ENCODE measurements at regions not wholly inside any gene's neighbourhood (a gene's known extent, or its start where the extent isn't known, plus 50 kb on each side); places are given as distances from the start of the nearest gene placed in this dataset.

GRCh38 chr3:72185549-72186399 is 400.8 kb upstream of the PROK2 start:
- no peak for DNase-seq

- no peak for DNase-seq
Observed at GRCh38 chr3:72183489-72183888, 398.5 kb upstream of the PROK2 start.

GRCh38 chr3:72182206-72182605 is 397.3 kb upstream of the PROK2 start:
- DNase-seq = no peak

- DNase-seq = no peak
Observed at GRCh38 chr3:72181251-72181650, 396.3 kb upstream of the PROK2 start.

GRCh38 chr3:72180405-72180804 is 395.5 kb upstream of the PROK2 start:
- DNase-seq = no peak

GRCh38 chr3:72179107-72179464 is 394.1 kb upstream of the PROK2 start:
- DNase-seq = no peak

- no peak for DNase-seq
Observed at GRCh38 chr3:72178463-72179106, 393.6 kb upstream of the PROK2 start.

- DNase-seq = no peak
Observed at GRCh38 chr3:72177075-72178050, 392.4 kb upstream of the PROK2 start.

- no peak for DNase-seq
Observed at GRCh38 chr3:72176537-72177041, 391.6 kb upstream of the PROK2 start.

GRCh38 chr3:72175296-72175858 is 390.4 kb upstream of the PROK2 start:
- DNase-seq = no peak

GRCh38 chr3:72174890-72175289 is 389.9 kb upstream of the PROK2 start:
- DNase-seq = no peak

GRCh38 chr3:72174040-72174439 is 389.1 kb upstream of the PROK2 start:
- DNase-seq = no peak

GRCh38 chr3:72171946-72172345 is 387.0 kb upstream of the PROK2 start:
- DNase-seq = no peak

GRCh38 chr3:72171463-72171881 is 386.5 kb upstream of the PROK2 start:
- no peak for DNase-seq

GRCh38 chr3:72169561-72170472 is 384.9 kb upstream of the PROK2 start:
- DNase-seq = no peak

GRCh38 chr3:72169120-72169519 is 384.2 kb upstream of the PROK2 start:
- no peak for DNase-seq

- DNase-seq = no peak
Observed at GRCh38 chr3:72165808-72166207, 380.9 kb upstream of the PROK2 start.

GRCh38 chr3:72165317-72165716 is 380.4 kb upstream of the PROK2 start:
- DNase-seq = no peak

- no peak for DNase-seq
Observed at GRCh38 chr3:72164635-72164978, 379.7 kb upstream of the PROK2 start.

- no peak for DNase-seq
Observed at GRCh38 chr3:72163809-72164634, 379.1 kb upstream of the PROK2 start.

GRCh38 chr3:72162649-72163184 is 377.8 kb upstream of the PROK2 start:
- no peak for DNase-seq

All from NCI-H1694 (cell line).